Tibial nerve (tissue), 4 donors: ENCODE measurements at regions not wholly inside any gene's neighbourhood (a gene's known extent, or its start where the extent isn't known, plus 50 kb on each side); places are given as distances from the start of the nearest gene placed in this dataset.

Experiments used
- DNase-seq, 2 donors: peaks; one replicate each; pipeline ENCODE4 v3.0.0-alpha.2; 2019; ENCODE audit warnings: low spot score in 2 of 2
- H3K27ac ChIP-seq, 4 donors: fragments of 200-600 bp; sonication (generic) in 3 of 4; one replicate each; pipeline ENCODE4 v1.5.1; 2017 to 2019; ENCODE audit warnings: mild to moderate bottlenecking in 1 of 4
- H3K27me3 ChIP-seq, 2 donors: fragments of 200-600 bp; sonication (generic) in 1 of 2; one replicate each; pipeline versions ENCODE4 v1.5.1 to v1.6.0; 2017 to 2019
- H3K36me3 ChIP-seq, 3 donors: fragments of 200-600 bp; sonication (generic); one replicate each; pipeline ENCODE4 v1.5.1; 2018 to 2019
- H3K4me1 ChIP-seq, 4 donors: fragments of 200-600 bp; sonication (generic) in 3 of 4; one replicate each; pipeline ENCODE4 v1.5.1; 2017 to 2019
- H3K4me3 ChIP-seq, 4 donors: fragments of 200-600 bp; sonication (generic) in 3 of 4; one replicate each; pipeline ENCODE4 v1.5.1; 2017 to 2019; ENCODE audit warnings: mild to moderate bottlenecking in 1 of 4, moderate library complexity in 1 of 4
- H3K9me3 ChIP-seq, 4 donors: fragments of 200-600 bp; sonication (generic) in 3 of 4; one replicate each; pipeline ENCODE4 v1.5.1; 2017 to 2019
- CTCF ChIP-seq, 5 experiments: fragments of 200-600 bp in 3 of 5; fragments of 450-650 bp in 2 of 5; sonication (generic) in 3 of 5; IDR thresholded peaks; one replicate each; pipeline ENCODE4 v1.5.1; 2016 to 2019; ENCODE audit warnings: antibody characterized with exemption in 5 of 5, mild to moderate bottlenecking in 3 of 5, moderate library complexity in 2 of 5
- EP300 ChIP-seq, 2 donors: sonication (generic); formaldehyde crosslinking; IDR thresholded peaks; one replicate each; pipeline ENCODE4 v1.6.1; 2017; ENCODE audit warnings: antibody characterized with exemption in 2 of 2, mild to moderate bottlenecking in 1 of 2
- POLR2A ChIP-seq, 2 donors: fragments of 450-650 bp; IDR thresholded peaks; one replicate each; pipeline ENCODE4 v1.6.1; 2017; ENCODE audit warnings: antibody characterized with exemption in 2 of 2, mild to moderate bottlenecking in 2 of 2, moderate library complexity in 2 of 2
- WGBS, 2 donors: methylation state at CpG; one replicate each; pipeline ENCODE4 v1.1.5; 2018; 5-methylcytosine and 5-hydroxymethylcytosine counted together

GRCh38 chr3:27844052-27844675, 122.0 kb upstream of the EOMES start:
- Histone ChIP-seq H3K4me1 (no peaks in the 10 kb centered on the region), H3K4me3 (no peak overlapping the region), H3K27me3 (no peaks in the 10 kb centered on the region), H3K27ac (no peak overlapping the region), H3K9me3 (no peaks in the 10 kb centered on the region), H3K36me3 (no peaks in the 10 kb centered on the region)
- TF ChIP-seq CTCF (IDR thresholded peaks at IDR 0.05): no peak
- no peak for TF ChIP-seq EP300 (IDR thresholded peaks at IDR 0.05)
- TF ChIP-seq POLR2A (IDR thresholded peaks at IDR 0.05): no peak
- WGBS, 2 donors: 94% methylated on average over 1 of the region's 1 CpG
- DNase-seq: no peak

- WGBS, 2 donors: 71 to 75% methylated on average over 6 of the region's 6 CpGs
- no peak for TF ChIP-seq EP300 (IDR thresholded peaks at IDR 0.05)
- TF ChIP-seq CTCF (IDR thresholded peaks at IDR 0.05): no peak
- TF ChIP-seq POLR2A (IDR thresholded peaks at IDR 0.05): no peak
- DNase-seq: no peak
These were observed 125.6 kb upstream of the EOMES start for GRCh38 chr3:27847697-27848096.

GRCh38 chr3:27848826-27849225, 126.7 kb upstream of the EOMES start:
- no peak overlapping the region for H3K4me3 ChIP-seq
- H3K27ac ChIP-seq: no peak overlapping the region
- no peaks in the 10 kb centered on the region for H3K4me1 ChIP-seq
- TF ChIP-seq CTCF (IDR thresholded peaks at IDR 0.05) (no peak), POLR2A (IDR thresholded peaks at IDR 0.05) (no peak), EP300 (IDR thresholded peaks at IDR 0.05) (no peak)
- WGBS, 2 donors: 67 to 72% methylated on average over 1 of the region's 1 CpG
- DNase-seq: no peak
- H3K36me3 ChIP-seq: no peaks in the 10 kb centered on the region
- H3K27me3 ChIP-seq: no peaks in the 10 kb centered on the region
- H3K9me3 ChIP-seq: peaks cover 0 to 18% (median 0%) of the 10 kb centered on the region in 4 donors

More at GRCh38 chr3:27847697-27848096, 125.6 kb upstream of the EOMES start:
- Histone ChIP-seq H3K27me3 (no peaks in the 10 kb centered on the region), H3K27ac (no peak overlapping the region), H3K9me3 (peaks cover 0 to 7% (median 0%) of the 10 kb centered on the region in 4 donors), H3K4me3 (no peak overlapping the region), H3K36me3 (no peaks in the 10 kb centered on the region), H3K4me1 (no peaks in the 10 kb centered on the region)

GRCh38 chr3:27859821-27860220, 137.7 kb upstream of the EOMES start:
- TF ChIP-seq CTCF (IDR thresholded peaks at IDR 0.05): no peak
- no peak for TF ChIP-seq POLR2A (IDR thresholded peaks at IDR 0.05)
- TF ChIP-seq EP300 (IDR thresholded peaks at IDR 0.05): no peak
- WGBS, 2 donors: 94% methylated on average over 1 of the region's 1 CpG
- Histone ChIP-seq H3K27me3 (no peaks in the 10 kb centered on the region), H3K4me1 (no peaks in the 10 kb centered on the region), H3K9me3 (peaks cover 0 to 33% (median 4%) of the 10 kb centered on the region in 4 donors), H3K4me3 (no peak overlapping the region), H3K27ac (no peak overlapping the region), H3K36me3 (no peaks in the 10 kb centered on the region)
- DNase-seq: no peak

GRCh38 chr3:27861046-27862036, 139.2 kb upstream of the EOMES start:
- 65 to 68% methylated on average over 6 of the region's 6 CpGs for WGBS, 2 donors
- Histone ChIP-seq H3K27ac (no peak overlapping the region), H3K27me3 (no peaks in the 10 kb centered on the region), H3K36me3 (no peaks in the 10 kb centered on the region), H3K9me3 (peaks cover 0 to 22% (median 0%) of the 10 kb centered on the region in 4 donors), H3K4me3 (no peak overlapping the region), H3K4me1 (no peaks in the 10 kb centered on the region)
- TF ChIP-seq POLR2A (IDR thresholded peaks at IDR 0.05): no peak
- no peak for TF ChIP-seq EP300 (IDR thresholded peaks at IDR 0.05)
- TF ChIP-seq CTCF (IDR thresholded peaks at IDR 0.05): no peak
- no peak for DNase-seq
